ENCODE measurements at regions not wholly inside any gene's neighbourhood (a gene's known extent, or its start where the extent isn't known, plus 50 kb on each side); places are given as distances from the start of the nearest gene placed in this dataset.
A peak's percentile ranks its signal among the peaks of the same experiment; 100 is the strongest.

DNA sequence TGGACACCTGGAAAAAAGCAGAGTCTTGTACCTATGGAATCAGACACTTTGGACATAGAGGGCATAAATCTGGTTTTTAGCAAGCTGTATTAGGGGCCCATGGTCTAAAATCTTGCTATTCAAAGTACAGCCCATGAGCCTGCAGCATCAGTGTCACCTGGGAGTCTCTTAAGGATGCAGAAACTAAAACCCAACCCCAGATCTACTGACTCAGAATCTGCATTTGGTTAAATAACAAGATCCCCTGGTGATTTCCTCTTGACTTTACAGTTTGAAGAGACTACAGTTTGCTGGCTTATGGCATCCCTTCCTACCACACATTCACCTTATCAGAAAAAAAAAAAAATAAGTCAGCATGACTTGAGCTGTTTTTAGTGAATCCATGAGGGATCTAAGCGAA lies 74.9 kb upstream of the NR2F2 start:
- DNase-seq = no peak
- H3K36me3 ChIP-seq = peaks cover 0 to 7% (median 0%) of the 10 kb centered on the region in 4 donors
- H3K4me1 ChIP-seq = no peaks in the 10 kb centered on the region
- WGBS, 2 donors = 82% methylated on average over 1 of the region's 1 CpG
- no peak overlapping the region for H3K27ac ChIP-seq
- no peak overlapping the region for H3K4me3 ChIP-seq
- no peaks in the 10 kb centered on the region for H3K9me3 ChIP-seq
- intact Hi-C loops (cut with DNase I) = no loop called here
- H3K27me3 ChIP-seq = no peaks in the 10 kb centered on the region
- TF ChIP-seq, protein P1, sequence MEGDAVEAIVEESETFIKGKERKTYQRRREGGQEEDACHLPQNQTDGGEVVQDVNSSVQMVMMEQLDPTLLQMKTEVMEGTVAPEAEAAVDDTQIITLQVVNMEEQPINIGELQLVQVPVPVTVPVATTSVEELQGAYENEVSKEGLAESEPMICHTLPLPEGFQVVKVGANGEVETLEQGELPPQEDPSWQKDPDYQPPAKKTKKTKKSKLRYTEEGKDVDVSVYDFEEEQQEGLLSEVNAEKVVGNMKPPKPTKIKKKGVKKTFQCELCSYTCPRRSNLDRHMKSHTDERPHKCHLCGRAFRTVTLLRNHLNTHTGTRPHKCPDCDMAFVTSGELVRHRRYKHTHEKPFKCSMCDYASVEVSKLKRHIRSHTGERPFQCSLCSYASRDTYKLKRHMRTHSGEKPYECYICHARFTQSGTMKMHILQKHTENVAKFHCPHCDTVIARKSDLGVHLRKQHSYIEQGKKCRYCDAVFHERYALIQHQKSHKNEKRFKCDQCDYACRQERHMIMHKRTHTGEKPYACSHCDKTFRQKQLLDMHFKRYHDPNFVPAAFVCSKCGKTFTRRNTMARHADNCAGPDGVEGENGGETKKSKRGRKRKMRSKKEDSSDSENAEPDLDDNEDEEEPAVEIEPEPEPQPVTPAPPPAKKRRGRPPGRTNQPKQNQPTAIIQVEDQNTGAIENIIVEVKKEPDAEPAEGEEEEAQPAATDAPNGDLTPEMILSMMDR (IDR thresholded peaks at IDR 0.05) = no peak
- no peak for TF ChIP-seq POLR2AphosphoS5 (IDR thresholded peaks at IDR 0.05)
- TF ChIP-seq EP300 (IDR thresholded peaks at IDR 0.05) = no peak
- TF ChIP-seq POLR2A (IDR thresholded peaks at IDR 0.05) = no peak

DNA sequence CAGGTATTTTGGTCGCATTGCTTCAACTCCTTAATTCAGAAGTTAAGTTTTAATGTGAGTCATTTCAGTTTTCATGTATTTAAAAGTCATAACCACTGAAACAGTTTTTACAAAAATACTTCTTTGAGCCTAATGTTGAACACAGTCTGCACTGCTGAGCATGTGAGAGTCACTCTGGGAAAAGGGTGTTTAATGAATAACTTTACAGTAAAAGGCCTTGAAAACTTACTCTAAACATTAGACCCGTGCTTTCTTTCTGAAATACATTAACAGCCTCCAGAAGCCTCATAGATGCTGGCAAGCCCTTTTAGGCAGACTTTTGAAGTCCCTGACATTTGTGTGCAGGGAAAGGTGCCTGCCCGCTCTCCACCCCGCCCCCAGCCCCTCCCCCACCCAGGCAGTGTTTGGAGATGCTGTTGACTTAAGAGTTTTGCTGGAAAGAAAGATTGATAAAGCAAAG lies 68.9 kb upstream of the NR2F2 start:
- Histone ChIP-seq H3K9me3 (no peaks in the 10 kb centered on the region), H3K27me3 (no peaks in the 10 kb centered on the region), H3K4me3 (no peak overlapping the region), H3K4me1 (peaks cover 0 to 26% (median 21%) of the 10 kb centered on the region in 4 donors), H3K36me3 (no peaks in the 10 kb centered on the region), H3K27ac (peak overlapping the region; percentile 47 to 72 (median 57))
- 24 to 34% methylated on average over 4 of the region's 4 CpGs for WGBS, 2 donors
- intact Hi-C loops (cut with DNase I) = loop anchor here (5.0 kb wide), 1 partner anchor 61 kb away; no protein-coding TSS in a partner anchor
- no peak for TF ChIP-seq EP300 (IDR thresholded peaks at IDR 0.05)
- TF ChIP-seq, protein P1 (IDR thresholded peaks at IDR 0.05) = no peak
- TF ChIP-seq POLR2A (IDR thresholded peaks at IDR 0.05) = no peak
- DNase-seq = no peak

DNA sequence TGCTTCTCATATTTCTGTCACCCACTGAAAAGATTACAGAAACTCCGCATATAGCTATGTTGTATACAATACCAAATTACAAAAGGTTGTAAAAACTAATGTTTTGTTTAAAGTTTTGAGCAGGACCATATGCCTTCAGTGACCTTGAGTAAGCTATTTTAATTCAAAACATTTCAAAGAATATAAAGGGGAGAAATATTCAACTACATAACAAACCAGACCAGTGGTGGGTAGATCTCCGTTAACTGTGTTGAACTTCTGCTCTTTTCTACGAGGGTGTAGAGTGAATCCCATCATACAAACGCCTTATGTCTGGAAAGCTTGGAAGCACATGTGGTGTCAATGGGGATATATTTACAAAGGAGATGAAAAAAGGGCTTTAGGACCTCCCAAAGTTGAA lies 68.4 kb upstream of the NR2F2 start:
- Histone ChIP-seq H3K27ac (peak overlapping the region; percentile 47 to 72 (median 57)), H3K4me1 (peaks cover 0 to 26% (median 21%) of the 10 kb centered on the region in 4 donors)

DNA sequence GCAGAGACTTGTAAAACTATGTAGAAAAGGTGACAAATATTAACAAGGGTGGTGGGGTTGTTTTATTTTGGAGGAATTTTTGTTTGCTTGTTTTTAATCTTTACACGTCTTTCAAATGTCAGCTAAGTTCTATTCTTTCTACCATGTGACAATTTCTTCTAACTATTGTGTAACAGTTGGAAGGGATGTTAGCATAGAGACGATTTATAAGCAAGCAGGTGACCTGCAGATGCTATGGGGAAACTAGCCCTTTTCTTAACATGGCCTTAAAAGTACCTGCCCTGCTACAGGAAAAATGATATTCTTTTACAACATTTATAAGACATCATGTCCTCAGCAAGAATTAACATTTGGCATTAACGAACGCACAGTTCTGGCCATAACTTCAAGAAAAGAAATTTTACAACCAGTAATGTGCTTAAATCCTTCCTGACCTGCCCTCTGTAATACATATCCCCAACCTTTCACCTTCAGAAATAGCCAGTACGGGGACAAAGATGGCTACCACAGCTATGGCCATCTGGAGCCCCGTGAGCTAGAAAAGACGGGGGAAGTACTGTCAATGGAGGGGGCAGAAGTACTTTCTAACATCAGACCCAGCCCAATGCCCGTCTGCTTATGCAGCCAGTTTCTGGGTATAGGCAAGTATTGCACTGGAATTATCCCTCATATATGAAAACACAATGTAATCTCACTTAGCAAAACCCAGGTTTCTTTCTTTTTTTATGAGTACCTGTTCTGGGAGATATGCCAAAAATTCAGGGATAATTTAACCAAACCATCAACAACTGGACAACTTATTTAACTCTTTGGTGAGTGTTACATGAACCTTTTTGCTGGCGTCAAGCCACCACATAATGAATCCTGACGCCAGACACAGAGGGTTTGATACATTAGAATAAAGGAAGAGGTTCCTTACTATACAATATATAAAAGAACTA lies 67.7 kb upstream of the NR2F2 start:
- Histone ChIP-seq H3K4me1 (peaks cover 0 to 26% (median 21%) of the 10 kb centered on the region in 4 donors), H3K9me3 (no peaks in the 10 kb centered on the region), H3K4me3 (no peak overlapping the region), H3K27me3 (no peaks in the 10 kb centered on the region), H3K36me3 (no peaks in the 10 kb centered on the region), H3K27ac (peak overlapping the region; percentile 47 to 72 (median 57))
- intact Hi-C loops (cut with DNase I) = loop anchor here (5.0 kb wide), 1 partner anchor 59 kb away; no protein-coding TSS in a partner anchor
- TF ChIP-seq POLR2A (IDR thresholded peaks at IDR 0.05) (no peak), POLR2AphosphoS5 (IDR thresholded peaks at IDR 0.05) (peak in 1 of 4 donors; percentile 21), EP300 (IDR thresholded peaks at IDR 0.05) (no peak)
- TF ChIP-seq, protein P1 (IDR thresholded peaks at IDR 0.05) = no peak
- WGBS, 2 donors = 45 to 73% methylated on average over 10 of the region's 10 CpGs
- no peak for DNase-seq

More for the DNA sequence above, 68.4 kb upstream of the NR2F2 start:
- DNase-seq = no peak
- 53 to 57% methylated on average over 4 of the region's 4 CpGs for WGBS, 2 donors
- H3K9me3 ChIP-seq = no peaks in the 10 kb centered on the region
- H3K36me3 ChIP-seq = no peaks in the 10 kb centered on the region
- no peak for TF ChIP-seq POLR2A (IDR thresholded peaks at IDR 0.05)
- TF ChIP-seq EP300 (IDR thresholded peaks at IDR 0.05) = no peak
- TF ChIP-seq, protein P1 (IDR thresholded peaks at IDR 0.05) = no peak
- no peak for TF ChIP-seq POLR2AphosphoS5 (IDR thresholded peaks at IDR 0.05)
- intact Hi-C loops (cut with DNase I) = loop anchor here (5.0 kb wide), 1 partner anchor 60 kb away; no protein-coding TSS in a partner anchor
- H3K4me3 ChIP-seq = no peak overlapping the region
- no peaks in the 10 kb centered on the region for H3K27me3 ChIP-seq
